ENCODE measurements at regions not wholly inside any gene's neighbourhood (a gene's known extent, or its start where the extent isn't known, plus 50 kb on each side); places are given as distances from the start of the nearest gene placed in this dataset.

DNA sequence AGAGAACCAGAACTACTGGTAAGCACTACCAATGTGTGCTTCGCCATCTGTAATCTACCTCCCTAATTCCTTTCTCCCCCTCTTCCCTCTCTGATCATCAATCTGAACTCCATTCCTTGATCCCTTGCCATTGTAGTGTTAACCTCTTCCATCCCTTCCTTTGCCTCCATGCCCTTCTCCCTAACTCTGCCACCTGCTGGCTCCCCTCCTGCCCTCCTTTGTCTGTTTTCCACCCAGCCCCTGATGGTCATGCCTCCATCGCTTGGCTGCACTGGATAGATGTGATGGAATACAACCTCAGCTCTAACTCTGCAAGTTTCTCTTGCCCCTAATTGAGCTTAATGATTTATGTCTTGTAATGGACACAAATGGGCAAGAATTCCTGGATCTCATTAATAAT is 108.2 kb upstream of the ASIC2 start:
- Histone ChIP-seq H3K36me3 (ENCODE audit: insufficient read depth, low read length, poor library complexity, severe bottlenecking) (no peaks in the 10 kb centered on the region), H3K27ac (ENCODE audit: low read depth, low read length, poor library complexity, severe bottlenecking) (no peak overlapping the region), H3K9me3 (ENCODE audit: low read depth, low read length, poor library complexity, severe bottlenecking) (no peaks in the 10 kb centered on the region), H3K27me3 (replicated peaks; ENCODE audit: insufficient read depth, low read depth, low read length, poor library complexity) (no peaks in the 10 kb centered on the region), H3K4me3 (ENCODE audit: low read depth, low read length, poor library complexity, severe bottlenecking) (no peak overlapping the region), H3K4me1 (ENCODE audit: insufficient read depth, low read length, poor library complexity, severe bottlenecking) (no peaks in the 10 kb centered on the region)
- BruUV-seq (replicated peaks) = no TSS peak
- POLR2A ChIA-PET (ENCODE audit: low non-redundant PET) = no interaction called here
- intact Hi-C loops (cut with micrococcal nuclease; ENCODE audit: unreplicated experiment) = no loop called here
- CTCF ChIA-PET = no interaction called here
- TF ChIP-seq CTCF (conservative IDR thresholded peaks at IDR 0.05; ENCODE audit: low read depth, low read length) = no peak
- no peak for TF ChIP-seq EZH2 (IDR thresholded peaks at IDR 0.05; ENCODE audit: borderline replicate concordance, low read depth, low read length, poor library complexity, severe bottlenecking)
- DNase-seq (ENCODE audit: low spot score) = no peak

- no peaks in the 10 kb centered on the region for H3K9me3 ChIP-seq (ENCODE audit: low read depth, low read length, poor library complexity, severe bottlenecking)
- H3K36me3 ChIP-seq (ENCODE audit: insufficient read depth, low read length, poor library complexity, severe bottlenecking) = no peaks in the 10 kb centered on the region
- BruUV-seq (replicated peaks) = no TSS peak
- H3K27ac ChIP-seq (ENCODE audit: low read depth, low read length, poor library complexity, severe bottlenecking) = no peak overlapping the region
- ChIA-PET POLR2A (ENCODE audit: low non-redundant PET) (no interaction called here), CTCF (no interaction called here)
- H3K4me3 ChIP-seq (ENCODE audit: low read depth, low read length, poor library complexity, severe bottlenecking) = no peak overlapping the region
- no peak for DNase-seq (ENCODE audit: low spot score)
- H3K27me3 ChIP-seq (replicated peaks; ENCODE audit: insufficient read depth, low read depth, low read length, poor library complexity) = no peaks in the 10 kb centered on the region
- intact Hi-C loops (cut with micrococcal nuclease; ENCODE audit: unreplicated experiment) = no loop called here
- TF ChIP-seq CTCF (conservative IDR thresholded peaks at IDR 0.05; ENCODE audit: low read depth, low read length) (no peak), EZH2 (IDR thresholded peaks at IDR 0.05; ENCODE audit: borderline replicate concordance, low read depth, low read length, poor library complexity, severe bottlenecking) (no peak)
- no peaks in the 10 kb centered on the region for H3K4me1 ChIP-seq (ENCODE audit: insufficient read depth, low read length, poor library complexity, severe bottlenecking)
Observed at GRCh38 chr17:33403194-33403593, 110.1 kb upstream of the ASIC2 start.

DNA sequence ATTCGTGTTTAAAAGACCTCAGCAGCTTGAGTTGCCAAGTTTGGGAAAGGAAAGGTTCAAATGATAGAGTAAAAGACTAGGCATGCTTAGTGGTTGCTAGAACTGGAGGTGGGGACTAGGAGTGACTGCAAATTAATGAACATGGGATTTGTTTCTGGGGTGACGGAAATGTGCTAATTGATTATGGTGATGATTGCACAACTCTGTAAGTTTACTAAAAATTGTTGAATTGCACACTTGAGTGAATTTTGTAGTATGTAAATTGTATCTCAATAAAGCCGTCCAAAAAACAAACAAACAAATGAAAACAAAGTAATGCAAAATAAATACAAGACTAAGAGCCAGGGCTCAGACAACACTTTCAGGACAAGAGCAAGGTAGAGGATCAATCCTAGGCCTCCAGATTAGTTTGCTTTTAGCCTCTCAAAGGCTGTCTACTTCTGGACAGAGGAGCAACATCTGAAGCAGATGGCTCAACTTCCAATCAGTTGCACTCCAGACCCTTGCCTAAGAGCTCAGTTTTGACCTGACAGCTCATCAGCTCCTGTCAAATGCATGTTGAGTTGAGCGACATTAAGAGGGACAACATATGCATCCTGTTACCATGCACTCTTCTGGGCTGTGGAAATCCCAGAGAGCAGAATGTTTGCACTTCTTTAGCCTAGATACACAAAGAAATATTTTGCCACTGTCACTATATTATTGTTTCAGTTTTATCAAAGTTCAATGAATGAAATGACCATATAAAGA is 111.2 kb upstream of the ASIC2 start:
- CTCF ChIA-PET = no interaction called here
- no TSS peak for BruUV-seq (replicated peaks)
- Histone ChIP-seq H3K4me1 (ENCODE audit: insufficient read depth, low read length, poor library complexity, severe bottlenecking) (no peaks in the 10 kb centered on the region), H3K27me3 (replicated peaks; ENCODE audit: insufficient read depth, low read depth, low read length, poor library complexity) (no peaks in the 10 kb centered on the region), H3K9me3 (ENCODE audit: low read depth, low read length, poor library complexity, severe bottlenecking) (no peaks in the 10 kb centered on the region), H3K27ac (ENCODE audit: low read depth, low read length, poor library complexity, severe bottlenecking) (no peak overlapping the region), H3K4me3 (ENCODE audit: low read depth, low read length, poor library complexity, severe bottlenecking) (no peak overlapping the region), H3K36me3 (ENCODE audit: insufficient read depth, low read length, poor library complexity, severe bottlenecking) (no peaks in the 10 kb centered on the region)
- no peak for TF ChIP-seq CTCF (conservative IDR thresholded peaks at IDR 0.05; ENCODE audit: low read depth, low read length)
- TF ChIP-seq EZH2 (IDR thresholded peaks at IDR 0.05; ENCODE audit: borderline replicate concordance, low read depth, low read length, poor library complexity, severe bottlenecking) = no peak
- POLR2A ChIA-PET (ENCODE audit: low non-redundant PET) = no interaction called here
- no peak for DNase-seq (ENCODE audit: low spot score)
- intact Hi-C loops (cut with micrococcal nuclease; ENCODE audit: unreplicated experiment) = no loop called here
